ENCODE measurements at regions not wholly inside any gene's neighbourhood (a gene's known extent, or its start where the extent isn't known, plus 50 kb on each side); places are given as distances from the start of the nearest gene placed in this dataset.

- H2AFZ ChIP-seq (ENCODE audit: insufficient read depth, low read length, poor library complexity) = no peak overlapping the region
- H2BK5ac ChIP-seq (ENCODE audit: low read depth, low read length, poor library complexity) = no peak overlapping the region
- no CpG with 5 or more reads among the region's 1 CpG for WGBS (ENCODE audit: extremely low coverage, insufficient coverage, insufficient read length)
- H4K12ac ChIP-seq (ENCODE audit: low read depth, low read length) = no peak overlapping the region
- H3K18ac ChIP-seq (ENCODE audit: low read length) = no peak overlapping the region
- H3K4ac ChIP-seq (ENCODE audit: low read depth, low read length) = no peak overlapping the region
- H3K27ac ChIP-seq (ENCODE audit: low read depth, low read length) = no peak overlapping the region
- no peaks in the 10 kb centered on the region for H3K36me3 ChIP-seq (ENCODE audit: control insufficient read depth in 1 of 2, insufficient read depth in 2 of 2, low read length in 2 of 2)
- H3K23ac ChIP-seq (ENCODE audit: low read length) = no peak overlapping the region
- no peak overlapping the region for H3K9ac ChIP-seq (ENCODE audit: low read length)
- no peak overlapping the region for H3K4me3 ChIP-seq (ENCODE audit: low read depth, low read length)
- H3K4me1 ChIP-seq (ENCODE audit: control insufficient read depth in 1 of 2, insufficient read depth in 2 of 2, low read length in 2 of 2) = peaks cover 0 to 4% of the 10 kb centered on the region in 2 experiments
- no peak overlapping the region for H4K91ac ChIP-seq (ENCODE audit: low read depth, low read length)
- no peak for DNase-seq
- H2BK12ac ChIP-seq (ENCODE audit: low read length) = no peak overlapping the region
- H4K8ac ChIP-seq (ENCODE audit: low read depth, low read length) = no peak overlapping the region
- no peaks in the 10 kb centered on the region for H3K79me2 ChIP-seq (ENCODE audit: control insufficient read depth, insufficient read depth, low read length, poor library complexity)
- no peak overlapping the region for H3K4me2 ChIP-seq (ENCODE audit: low read length)
- H3K27me3 ChIP-seq (ENCODE audit: insufficient read depth, low read length) = no peaks in the 10 kb centered on the region
- H2BK120ac ChIP-seq (ENCODE audit: insufficient read depth, low read length, poor library complexity) = no peak overlapping the region
- no peaks in the 10 kb centered on the region for H3K79me1 ChIP-seq (ENCODE audit: low read length)
- no peaks in the 10 kb centered on the region for H3K9me3 ChIP-seq (ENCODE audit: insufficient read depth, low read depth, low read length)
- H3K14ac ChIP-seq (ENCODE audit: low read length) = no peak overlapping the region
- no peak overlapping the region for H2AK5ac ChIP-seq (ENCODE audit: low read length)
Measured at GRCh38 chr18:30486856-30487255, 555.7 kb downstream of the DSC3 start.

- H2AFZ ChIP-seq (ENCODE audit: insufficient read depth, low read length, poor library complexity) = no peak overlapping the region
- H2AK5ac ChIP-seq (ENCODE audit: low read length) = no peak overlapping the region
- no peaks in the 10 kb centered on the region for H3K36me3 ChIP-seq (ENCODE audit: control insufficient read depth in 1 of 2, insufficient read depth in 2 of 2, low read length in 2 of 2)
- H2BK120ac ChIP-seq (ENCODE audit: insufficient read depth, low read length, poor library complexity) = no peak overlapping the region
- WGBS (ENCODE audit: extremely low coverage, insufficient coverage, insufficient read length) = no CpG with 5 or more reads among the region's 2 CpGs
- no peak overlapping the region for H3K18ac ChIP-seq (ENCODE audit: low read length)
- H3K4me2 ChIP-seq (ENCODE audit: low read length) = no peak overlapping the region
- no peak overlapping the region for H3K4ac ChIP-seq (ENCODE audit: low read depth, low read length)
- no peak overlapping the region for H3K23ac ChIP-seq (ENCODE audit: low read length)
- no peak overlapping the region for H2BK12ac ChIP-seq (ENCODE audit: low read length)
- H3K14ac ChIP-seq (ENCODE audit: low read length) = no peak overlapping the region
- H3K4me3 ChIP-seq (ENCODE audit: low read depth, low read length) = no peak overlapping the region
- peak in 1 of 2 donors; percentile 31 for DNase-seq
- H3K4me1 ChIP-seq (ENCODE audit: control insufficient read depth in 1 of 2, insufficient read depth in 2 of 2, low read length in 2 of 2) = peaks cover 0 to 3% of the 10 kb centered on the region in 2 experiments
- H3K9me3 ChIP-seq (ENCODE audit: insufficient read depth, low read depth, low read length) = no peaks in the 10 kb centered on the region
- H3K9ac ChIP-seq (ENCODE audit: low read length) = no peak overlapping the region
- H3K27me3 ChIP-seq (ENCODE audit: insufficient read depth, low read length) = no peaks in the 10 kb centered on the region
- H3K79me2 ChIP-seq (ENCODE audit: control insufficient read depth, insufficient read depth, low read length, poor library complexity) = no peaks in the 10 kb centered on the region
- no peak overlapping the region for H4K12ac ChIP-seq (ENCODE audit: low read depth, low read length)
- no peak overlapping the region for H4K8ac ChIP-seq (ENCODE audit: low read depth, low read length)
- no peaks in the 10 kb centered on the region for H3K79me1 ChIP-seq (ENCODE audit: low read length)
- H4K91ac ChIP-seq (ENCODE audit: low read depth, low read length) = no peak overlapping the region
- H3K27ac ChIP-seq (ENCODE audit: low read depth, low read length) = no peak overlapping the region
- H2BK5ac ChIP-seq (ENCODE audit: low read depth, low read length, poor library complexity) = no peak overlapping the region
Measured at GRCh38 chr18:30485078-30485477, 557.5 kb downstream of the DSC3 start.

- Histone ChIP-seq H3K79me2 (ENCODE audit: control insufficient read depth, insufficient read depth, low read length, poor library complexity) (no peaks in the 10 kb centered on the region), H4K91ac (ENCODE audit: low read depth, low read length) (no peak overlapping the region), H2BK12ac (ENCODE audit: low read length) (no peak overlapping the region), H3K23ac (ENCODE audit: low read length) (no peak overlapping the region), H3K9ac (ENCODE audit: low read length) (no peak overlapping the region), H3K14ac (ENCODE audit: low read length) (no peak overlapping the region), H2BK5ac (ENCODE audit: low read depth, low read length, poor library complexity) (no peak overlapping the region), H3K36me3 (ENCODE audit: control insufficient read depth in 1 of 2, insufficient read depth in 2 of 2, low read length in 2 of 2) (no peaks in the 10 kb centered on the region), H3K4me1 (ENCODE audit: control insufficient read depth in 1 of 2, insufficient read depth in 2 of 2, low read length in 2 of 2) (no peaks in the 10 kb centered on the region), H3K4me3 (ENCODE audit: low read depth, low read length) (no peak overlapping the region), H2BK120ac (ENCODE audit: insufficient read depth, low read length, poor library complexity) (no peak overlapping the region), H3K4me2 (ENCODE audit: low read length) (no peak overlapping the region), H3K27me3 (ENCODE audit: insufficient read depth, low read length) (no peaks in the 10 kb centered on the region), H3K9me3 (ENCODE audit: insufficient read depth, low read depth, low read length) (no peaks in the 10 kb centered on the region), H3K79me1 (ENCODE audit: low read length) (no peaks in the 10 kb centered on the region), H3K27ac (ENCODE audit: low read depth, low read length) (no peak overlapping the region), H3K4ac (ENCODE audit: low read depth, low read length) (no peak overlapping the region), H4K12ac (ENCODE audit: low read depth, low read length) (no peak overlapping the region), H2AFZ (ENCODE audit: insufficient read depth, low read length, poor library complexity) (no peak overlapping the region), H4K8ac (ENCODE audit: low read depth, low read length) (no peak overlapping the region), H2AK5ac (ENCODE audit: low read length) (no peak overlapping the region), H3K18ac (ENCODE audit: low read length) (no peak overlapping the region)
- DNase-seq = no peak
- WGBS (ENCODE audit: extremely low coverage, insufficient coverage, insufficient read length) = no CpG with 5 or more reads among the region's 8 CpGs
Measured at GRCh38 chr18:30481871-30482270, 560.7 kb downstream of the DSC3 start.

GRCh38 chr18:30469091-30469490, 573.5 kb downstream of the DSC3 start:
- H3K18ac ChIP-seq (ENCODE audit: low read length) = no peak overlapping the region
- no peak overlapping the region for H3K4me2 ChIP-seq (ENCODE audit: low read length)
- H2AFZ ChIP-seq (ENCODE audit: insufficient read depth, low read length, poor library complexity) = no peak overlapping the region
- no CpG with 5 or more reads among the region's 4 CpGs for WGBS (ENCODE audit: extremely low coverage, insufficient coverage, insufficient read length)
- no peaks in the 10 kb centered on the region for H3K27me3 ChIP-seq (ENCODE audit: insufficient read depth, low read length)
- no peaks in the 10 kb centered on the region for H3K79me2 ChIP-seq (ENCODE audit: control insufficient read depth, insufficient read depth, low read length, poor library complexity)
- H3K9ac ChIP-seq (ENCODE audit: low read length) = no peak overlapping the region
- no peaks in the 10 kb centered on the region for H3K9me3 ChIP-seq (ENCODE audit: insufficient read depth, low read depth, low read length)
- no peak overlapping the region for H3K27ac ChIP-seq (ENCODE audit: low read depth, low read length)
- H4K8ac ChIP-seq (ENCODE audit: low read depth, low read length) = no peak overlapping the region
- no peak overlapping the region for H3K4ac ChIP-seq (ENCODE audit: low read depth, low read length)
- H3K23ac ChIP-seq (ENCODE audit: low read length) = no peak overlapping the region
- no peak overlapping the region for H2BK12ac ChIP-seq (ENCODE audit: low read length)
- H3K36me3 ChIP-seq (ENCODE audit: control insufficient read depth in 1 of 2, insufficient read depth in 2 of 2, low read length in 2 of 2) = no peaks in the 10 kb centered on the region
- DNase-seq = no peak
- no peaks in the 10 kb centered on the region for H3K4me1 ChIP-seq (ENCODE audit: control insufficient read depth in 1 of 2, insufficient read depth in 2 of 2, low read length in 2 of 2)
- H4K91ac ChIP-seq (ENCODE audit: low read depth, low read length) = no peak overlapping the region
- no peak overlapping the region for H2BK120ac ChIP-seq (ENCODE audit: insufficient read depth, low read length, poor library complexity)
- no peak overlapping the region for H2AK5ac ChIP-seq (ENCODE audit: low read length)
- no peak overlapping the region for H2BK5ac ChIP-seq (ENCODE audit: low read depth, low read length, poor library complexity)
- H4K12ac ChIP-seq (ENCODE audit: low read depth, low read length) = no peak overlapping the region
- H3K4me3 ChIP-seq (ENCODE audit: low read depth, low read length) = no peak overlapping the region
- H3K14ac ChIP-seq (ENCODE audit: low read length) = no peak overlapping the region
- no peaks in the 10 kb centered on the region for H3K79me1 ChIP-seq (ENCODE audit: low read length)
